HG02623 (cell line): ENCODE measurements at regions not wholly inside any gene's neighbourhood (a gene's known extent, or its start where the extent isn't known, plus 50 kb on each side); places are given as distances from the start of the nearest gene placed in this dataset.
"Not testable (repeated sequence)": the region's sequence is repeated elsewhere in the genome, so short reads cannot be mapped to it uniquely, and the experiment has no call there.

Source experiments
- ATAC-seq: cut with Tn5 transposase; IDR thresholded peaks from one replicate; pipeline ENCODE4 v1.9.1; 2021; ENCODE audit warnings: moderate library complexity; ENCODE audit not compliant: unreplicated experiment

- no peak for ATAC-seq
Observed at GRCh38 chr17:20896153-20896649, 146.6 kb downstream of the USP22 start.

- ATAC-seq, result not testable (repeated sequence)
Observed at GRCh38 chr17:20898726-20899125, 144.1 kb downstream of the USP22 start.

GRCh38 chr17:20902496-20902895 lies 140.3 kb downstream of the USP22 start:
- ATAC-seq, result not testable (repeated sequence)

GRCh38 chr17:20903549-20903948 lies 139.3 kb downstream of the USP22 start:
- ATAC-seq, result not testable (repeated sequence)

GRCh38 chr17:20908313-20909267 lies 134.2 kb downstream of the USP22 start:
- peak; percentile 74 for ATAC-seq

GRCh38 chr17:20914658-20915057 lies 128.2 kb downstream of the USP22 start:
- ATAC-seq, result no peak

- no peak for ATAC-seq
Observed at GRCh38 chr17:20916383-20916782, 126.4 kb downstream of the USP22 start.

- not testable (repeated sequence) for ATAC-seq
Observed at GRCh38 chr17:20917610-20918306, 125.1 kb downstream of the USP22 start.

- no peak for ATAC-seq
Observed at GRCh38 chr17:20920095-20920814, 122.6 kb downstream of the USP22 start.

GRCh38 chr17:20920815-20921199 lies 122.0 kb downstream of the USP22 start:
- no peak for ATAC-seq

GRCh38 chr17:20922128-20922670 lies 120.6 kb downstream of the USP22 start:
- no peak for ATAC-seq

- no peak for ATAC-seq
Observed at GRCh38 chr17:20924306-20924705, 118.5 kb downstream of the USP22 start.

GRCh38 chr17:20925091-20925490 lies 117.7 kb downstream of the USP22 start:
- ATAC-seq, result no peak

GRCh38 chr17:20925954-20926353 lies 116.9 kb downstream of the USP22 start:
- ATAC-seq, result no peak

- no peak for ATAC-seq
Observed at GRCh38 chr17:20926532-20926931, 116.3 kb downstream of the USP22 start.

GRCh38 chr17:20927308-20927977 lies 115.4 kb downstream of the USP22 start:
- no peak for ATAC-seq

- no peak for ATAC-seq
Observed at GRCh38 chr17:20929334-20929733, 113.5 kb downstream of the USP22 start.

- ATAC-seq, result no peak
Observed at GRCh38 chr17:20930081-20930760, 112.6 kb downstream of the USP22 start.

- not testable (repeated sequence) for ATAC-seq
Observed at GRCh38 chr17:20933040-20933439, 109.8 kb downstream of the USP22 start.

- no peak for ATAC-seq
Observed at GRCh38 chr17:20934288-20934687, 108.5 kb downstream of the USP22 start.
